Left ventricle myocardium inferior (tissue), 1 donor: ENCODE measurements at regions not wholly inside any gene's neighbourhood (a gene's known extent, or its start where the extent isn't known, plus 50 kb on each side); places are given as distances from the start of the nearest gene placed in this dataset.
A peak's percentile ranks its signal among the peaks of the same experiment; 100 is the strongest.

Source experiments
- DNase-seq: peaks from one replicate; pipeline ENCODE4 v3.0.0-alpha.2; 2020
- H3K27ac ChIP-seq: fragments of 200-600 bp; replicated peaks from 2 replicates; pipeline ENCODE4 v1.8.0; 2021
- H3K27me3 ChIP-seq: fragments of 200-600 bp; 2 replicates; pipeline ENCODE4 v1.8.0; 2021; ENCODE audit warnings: low read depth
- H3K36me3 ChIP-seq: fragments of 200-600 bp; 2 replicates; pipeline ENCODE4 v1.8.0; 2021
- H3K4me1 ChIP-seq: fragments of 200-600 bp; 2 replicates; pipeline ENCODE4 v1.8.0; 2021
- H3K4me3 ChIP-seq: fragments of 200-600 bp; 2 replicates; pipeline ENCODE4 v1.8.0; 2021; ENCODE audit warnings: mild to moderate bottlenecking, moderate library complexity
- H3K9me3 ChIP-seq: fragments of 200-600 bp; replicated peaks from 2 replicates; pipeline ENCODE4 v1.8.0; 2021
- intact Hi-C: fragments of 100-400 bp; cut with micrococcal nuclease; formaldehyde crosslinking; loops from one replicate; pipeline ENCODE4 v1.11.0; 2022
- TF ChIP-seq, protein P1 (sequence below): fragments of 200-600 bp; IDR thresholded peaks from 2 replicates; pipeline ENCODE4 v1.8.0; 2021; ENCODE audit warnings: antibody characterized with exemption, mild to moderate bottlenecking, borderline replicate concordance
- donor health status: DM: no; HTN: yes; CAD: no; lungs with severe emphysema.

DNA sequence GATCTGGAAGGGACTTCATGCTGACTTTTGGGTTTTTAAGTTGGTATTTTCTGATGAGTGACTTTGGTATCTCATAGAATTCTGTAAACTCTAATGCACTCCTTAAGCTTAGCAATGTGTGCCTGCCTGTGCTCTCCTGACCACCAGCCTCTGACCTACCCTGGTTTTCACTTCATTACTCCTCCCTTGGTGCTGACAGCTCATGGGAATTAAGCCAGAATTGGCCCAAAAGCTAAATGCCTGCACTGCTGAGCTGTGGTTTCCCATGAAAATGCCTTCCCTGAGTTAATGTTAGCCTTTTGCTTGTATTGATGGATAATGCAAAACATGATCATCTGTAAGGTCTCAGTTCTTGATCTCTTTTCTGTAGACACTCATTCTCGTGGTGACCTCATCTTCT lies 308.0 kb downstream of the DOCK8 start:
- no peak for DNase-seq
- intact Hi-C loops: no loop called here
- peak overlapping the region; percentile 77 for H3K27ac ChIP-seq
- peaks cover 69% of the 10 kb centered on the region for H3K4me1 ChIP-seq
- TF ChIP-seq, protein P1, sequence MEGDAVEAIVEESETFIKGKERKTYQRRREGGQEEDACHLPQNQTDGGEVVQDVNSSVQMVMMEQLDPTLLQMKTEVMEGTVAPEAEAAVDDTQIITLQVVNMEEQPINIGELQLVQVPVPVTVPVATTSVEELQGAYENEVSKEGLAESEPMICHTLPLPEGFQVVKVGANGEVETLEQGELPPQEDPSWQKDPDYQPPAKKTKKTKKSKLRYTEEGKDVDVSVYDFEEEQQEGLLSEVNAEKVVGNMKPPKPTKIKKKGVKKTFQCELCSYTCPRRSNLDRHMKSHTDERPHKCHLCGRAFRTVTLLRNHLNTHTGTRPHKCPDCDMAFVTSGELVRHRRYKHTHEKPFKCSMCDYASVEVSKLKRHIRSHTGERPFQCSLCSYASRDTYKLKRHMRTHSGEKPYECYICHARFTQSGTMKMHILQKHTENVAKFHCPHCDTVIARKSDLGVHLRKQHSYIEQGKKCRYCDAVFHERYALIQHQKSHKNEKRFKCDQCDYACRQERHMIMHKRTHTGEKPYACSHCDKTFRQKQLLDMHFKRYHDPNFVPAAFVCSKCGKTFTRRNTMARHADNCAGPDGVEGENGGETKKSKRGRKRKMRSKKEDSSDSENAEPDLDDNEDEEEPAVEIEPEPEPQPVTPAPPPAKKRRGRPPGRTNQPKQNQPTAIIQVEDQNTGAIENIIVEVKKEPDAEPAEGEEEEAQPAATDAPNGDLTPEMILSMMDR: no peak
- no peaks in the 10 kb centered on the region for H3K36me3 ChIP-seq
- no peaks in the 10 kb centered on the region for H3K27me3 ChIP-seq
- H3K4me3 ChIP-seq: peak overlapping the region; percentile 27
- H3K9me3 ChIP-seq: no peaks in the 10 kb centered on the region

DNA sequence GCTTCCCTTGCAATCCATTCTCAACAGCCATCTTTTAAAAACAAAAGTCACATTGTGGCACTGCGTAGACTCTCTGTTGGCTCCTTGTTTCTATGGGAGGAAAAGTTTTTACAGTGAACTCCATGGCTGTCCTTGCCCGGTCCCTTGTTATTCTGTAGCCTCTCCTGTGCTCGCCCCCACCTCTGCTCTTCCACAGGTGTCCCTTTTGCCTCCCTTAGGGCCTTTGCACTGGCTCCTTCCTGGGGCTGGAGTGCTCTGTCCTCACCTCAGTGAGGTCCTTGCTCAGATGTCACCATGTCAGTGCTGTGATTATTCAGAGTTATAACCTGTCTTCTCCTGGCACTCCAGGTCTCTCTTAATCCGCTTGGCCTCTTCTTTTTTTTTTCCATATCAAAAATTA lies 308.8 kb downstream of the DOCK8 start:
- no peak overlapping the region for H3K4me3 ChIP-seq
- peaks cover 70% of the 10 kb centered on the region for H3K4me1 ChIP-seq
- TF ChIP-seq, protein P1: no peak
- H3K27ac ChIP-seq: peak overlapping the region; percentile 77
- H3K9me3 ChIP-seq: no peaks in the 10 kb centered on the region
- H3K27me3 ChIP-seq: no peaks in the 10 kb centered on the region
- no peaks in the 10 kb centered on the region for H3K36me3 ChIP-seq
- intact Hi-C loops: no loop called here
- DNase-seq: no peak

DNA sequence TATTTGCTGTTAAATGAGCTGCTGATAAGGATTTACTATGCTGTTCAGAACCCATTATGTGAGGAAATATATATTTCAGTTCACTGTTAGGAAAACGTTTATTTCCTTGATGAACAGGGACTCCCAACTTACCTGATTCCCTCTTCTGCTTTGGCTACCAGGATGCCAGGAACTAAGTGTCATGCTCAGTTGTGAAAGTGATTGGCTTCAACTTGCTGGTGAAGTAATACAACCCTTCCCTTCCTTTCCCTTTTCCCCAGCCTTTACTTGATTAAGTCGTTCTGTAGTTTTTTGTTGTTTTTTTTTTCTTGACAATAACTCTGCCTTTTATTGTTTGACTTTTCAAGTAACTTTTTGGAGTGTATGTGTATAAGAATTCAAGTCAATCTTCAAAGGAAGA lies 309.3 kb downstream of the DOCK8 start:
- no peak for DNase-seq
- no peaks in the 10 kb centered on the region for H3K9me3 ChIP-seq
- H3K4me1 ChIP-seq: peaks cover 68% of the 10 kb centered on the region
- TF ChIP-seq, protein P1: no peak
- H3K4me3 ChIP-seq: no peak overlapping the region
- H3K36me3 ChIP-seq: no peaks in the 10 kb centered on the region
- H3K27me3 ChIP-seq: no peaks in the 10 kb centered on the region
- intact Hi-C loops: no loop called here
- peak overlapping the region; percentile 77 for H3K27ac ChIP-seq

DNA sequence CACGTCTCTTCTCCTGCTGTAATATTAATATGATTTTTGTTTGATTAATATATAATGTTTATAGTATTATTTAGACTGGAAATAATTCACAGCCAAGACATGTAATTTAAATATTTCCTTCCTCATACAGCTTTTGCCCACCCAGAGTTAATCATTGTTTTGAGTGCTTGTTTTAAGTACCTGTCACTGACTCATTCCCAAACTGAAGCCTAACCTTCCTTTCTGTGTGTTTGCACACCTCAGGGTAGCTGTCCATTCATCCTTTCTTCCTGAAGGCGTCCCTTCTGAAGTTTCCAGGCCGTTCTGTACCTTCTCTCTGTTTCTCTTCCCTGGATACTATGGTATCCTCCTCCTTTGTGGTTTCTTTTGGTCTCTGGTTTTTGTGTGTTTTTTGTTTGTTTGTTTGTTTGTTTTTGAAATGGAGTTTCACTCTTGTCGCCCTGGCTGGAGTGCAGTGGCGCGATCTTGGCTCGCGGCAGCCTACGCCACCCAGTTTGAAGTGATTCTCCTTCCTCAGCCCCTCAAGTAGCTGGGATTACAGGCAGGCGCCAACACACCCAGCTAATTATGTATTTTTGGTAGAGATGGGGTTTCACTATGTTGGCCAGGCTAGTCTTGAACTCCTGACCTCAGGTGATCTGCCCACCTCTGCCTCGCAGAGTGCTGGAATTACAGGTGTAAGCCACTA lies 312.4 kb downstream of the DOCK8 start:
- Histone ChIP-seq H3K9me3 (no peaks in the 10 kb centered on the region), H3K27ac (no peak overlapping the region), H3K4me3 (no peak overlapping the region), H3K4me1 (peaks cover 69% of the 10 kb centered on the region), H3K36me3 (no peaks in the 10 kb centered on the region), H3K27me3 (no peaks in the 10 kb centered on the region)
- intact Hi-C loops: no loop called here
- no peak for DNase-seq
- TF ChIP-seq, protein P1: no peak

DNA sequence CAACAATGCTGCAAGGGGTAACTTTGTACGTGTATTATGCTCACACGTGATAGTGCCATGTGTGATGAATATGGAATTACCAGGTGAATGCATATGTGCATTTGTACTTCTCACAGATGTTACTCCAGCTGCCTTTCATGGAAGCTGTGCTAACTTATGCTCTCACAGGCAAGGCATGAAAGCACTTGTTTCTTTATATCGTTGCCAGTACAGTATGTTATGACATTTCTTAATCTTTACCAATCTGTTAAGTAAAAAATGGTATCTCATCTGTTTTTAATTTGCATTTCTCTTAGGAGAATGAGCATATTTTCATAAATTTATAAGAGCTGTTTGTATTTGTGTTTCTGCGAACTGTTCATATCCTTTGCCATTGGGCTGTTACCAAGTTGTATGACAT lies 311.8 kb upstream of the DMRT1 start:
- no peak overlapping the region for H3K4me3 ChIP-seq
- H3K36me3 ChIP-seq: no peaks in the 10 kb centered on the region
- TF ChIP-seq, protein P1: no peak
- intact Hi-C loops: no loop called here
- H3K4me1 ChIP-seq: peaks cover 69% of the 10 kb centered on the region
- peak overlapping the region; percentile 52 for H3K27ac ChIP-seq
- no peaks in the 10 kb centered on the region for H3K27me3 ChIP-seq
- no peaks in the 10 kb centered on the region for H3K9me3 ChIP-seq
- no peak for DNase-seq

DNA sequence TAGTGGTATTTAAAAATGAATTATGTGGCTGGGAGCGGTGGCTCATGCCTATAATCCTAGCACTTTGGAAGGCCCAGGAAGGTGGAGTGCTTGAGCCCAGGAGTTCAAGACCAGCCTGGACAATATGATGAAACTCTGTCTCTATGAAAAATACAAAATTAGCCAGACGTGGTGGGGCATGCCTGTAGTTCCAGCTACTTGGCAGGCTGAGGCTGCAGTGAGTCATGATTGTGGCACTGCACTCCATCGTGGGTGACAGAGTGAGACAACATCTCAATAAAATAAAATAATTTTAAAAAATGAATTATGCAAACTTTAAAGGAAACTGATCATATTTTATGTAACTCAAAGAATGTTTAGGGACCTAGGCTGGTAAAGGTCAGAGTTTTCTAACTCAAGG lies 310.8 kb upstream of the DMRT1 start:
- Histone ChIP-seq H3K4me1 (peaks cover 76% of the 10 kb centered on the region), H3K27ac (peak overlapping the region; percentile 52), H3K27me3 (no peaks in the 10 kb centered on the region), H3K4me3 (no peak overlapping the region), H3K36me3 (no peaks in the 10 kb centered on the region), H3K9me3 (no peaks in the 10 kb centered on the region)
- intact Hi-C loops: no loop called here
- TF ChIP-seq, protein P1: no peak
- peak; percentile 41 for DNase-seq
